Transverse colon (tissue), 4 donors: ENCODE measurements at regions not wholly inside any gene's neighbourhood (a gene's known extent, or its start where the extent isn't known, plus 50 kb on each side); places are given as distances from the start of the nearest gene placed in this dataset.
"Not testable (repeated sequence)": the region's sequence is repeated elsewhere in the genome, so short reads cannot be mapped to it uniquely, and the experiment has no call there.

ENCODE experiments used
- DNase-seq: peaks from one replicate; pipeline ENCODE4 v3.0.0-alpha.2; 2019
- H3K27ac ChIP-seq, 4 donors: fragments of 200-600 bp; sonication (generic); 2 replicates each; pipeline ENCODE4 v1.5.1; 2016 to 2018; ENCODE audit warnings: inconsistent platforms in 4 of 4
- H3K27me3 ChIP-seq: fragments of 200-600 bp; sonication (generic); 2 replicates; pipeline ENCODE4 v1.5.1; 2017; ENCODE audit warnings: inconsistent platforms
- H3K36me3 ChIP-seq, 4 donors: fragments of 200-600 bp; sonication (generic); 2 replicates each; pipeline ENCODE4 v1.5.1; 2017 to 2019; ENCODE audit warnings: inconsistent platforms in 4 of 4
- H3K4me1 ChIP-seq, 4 donors: fragments of 200-600 bp; sonication (generic); 2 replicates each; pipeline ENCODE4 v1.5.1; 2017 to 2020; ENCODE audit warnings: inconsistent platforms in 4 of 4
- H3K4me3 ChIP-seq, 4 donors: fragments of 200-600 bp; sonication (generic); 1 replicate in 1 of 4; 2 replicates in 3 of 4; pipeline versions ENCODE4 v1.5.1 to v1.6.1; 2017 to 2019; ENCODE audit warnings: inconsistent platforms in 4 of 4
- H3K9me3 ChIP-seq, 2 donors: fragments of 200-600 bp; sonication (generic); 2 replicates each; pipeline ENCODE4 v1.5.1; 2017 to 2019; ENCODE audit warnings: inconsistent platforms in 2 of 2
- EP300 ChIP-seq: sonication (generic); formaldehyde crosslinking; IDR thresholded peaks from one replicate; pipeline ENCODE4 v1.6.1; 2017; ENCODE audit warnings: antibody characterized with exemption, low read depth
- POLR2A ChIP-seq: fragments of 450-650 bp; IDR thresholded peaks from one replicate; pipeline ENCODE4 v1.6.1; 2016; ENCODE audit warnings: antibody characterized with exemption, mild to moderate bottlenecking, moderate library complexity
- POLR2AphosphoS5 ChIP-seq, 3 donors: sonication (generic); formaldehyde crosslinking; IDR thresholded peaks; one replicate each; pipeline ENCODE4 v1.6.1; 2016; ENCODE audit warnings: antibody characterized with exemption in 3 of 3
- WGBS, 2 donors: methylation state at CpG; one replicate each; pipeline ENCODE4 v1.1.5; 2018; ENCODE audit warnings: low coverage in 1 of 2; 5-methylcytosine and 5-hydroxymethylcytosine counted together
- in situ Hi-C, 4 donors: fragments of 200-750 bp; cut with MboI; loops; one replicate each; pipeline versions ENCODE4 v1.15.0 to v1.15.1; 2017; ENCODE audit warnings: low sequenced_read_pairs in 3 of 4, low pct_ligation_motif_present in 1 of 4, low pct_unique_long_range_greater_than_20kb in 1 of 4
- intact Hi-C: fragments of 100-400 bp; cut with DNase I; formaldehyde crosslinking; loops from one replicate; pipeline ENCODE4 v1.15.1; 2023; ENCODE audit warnings: low total_unique reads
- TF ChIP-seq, protein P1 (sequence below), 5 experiments: fragments of 200-600 bp in 3 of 5; fragments of 450-650 bp in 2 of 5; sonication (generic) in 3 of 5; IDR thresholded peaks; 1 replicate in 2 of 5; 2 replicates in 3 of 5; pipeline ENCODE4 v1.5.1; 2016 to 2017; ENCODE audit warnings: antibody characterized with exemption in 5 of 5, inconsistent platforms in 3 of 5, mild to moderate bottlenecking in 2 of 5, moderate library complexity in 1 of 5

DNA sequence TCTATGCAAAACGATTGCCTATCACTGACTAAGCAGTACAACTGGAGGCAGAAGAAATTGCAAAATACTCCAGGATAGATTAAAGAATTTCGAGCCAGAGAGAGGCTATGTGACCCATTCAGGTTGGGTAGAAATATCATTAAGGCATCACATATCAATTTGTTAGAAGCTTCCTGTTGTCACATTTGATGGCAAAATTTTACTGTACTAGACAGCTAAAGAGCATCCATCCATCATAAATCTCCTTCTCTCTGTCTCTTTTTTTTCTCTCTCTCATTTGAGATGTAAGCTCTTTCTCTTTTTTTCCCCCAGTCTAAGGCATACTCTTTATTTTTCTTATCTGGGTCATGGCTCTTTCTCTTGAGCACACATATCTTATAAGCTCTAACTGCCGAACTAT lies 155.7 kb downstream of the EVA1A start:
- TF ChIP-seq POLR2A (no peak), POLR2AphosphoS5 (IDR thresholded peaks at IDR 0.05) (no peak)
- TF ChIP-seq, protein P1, sequence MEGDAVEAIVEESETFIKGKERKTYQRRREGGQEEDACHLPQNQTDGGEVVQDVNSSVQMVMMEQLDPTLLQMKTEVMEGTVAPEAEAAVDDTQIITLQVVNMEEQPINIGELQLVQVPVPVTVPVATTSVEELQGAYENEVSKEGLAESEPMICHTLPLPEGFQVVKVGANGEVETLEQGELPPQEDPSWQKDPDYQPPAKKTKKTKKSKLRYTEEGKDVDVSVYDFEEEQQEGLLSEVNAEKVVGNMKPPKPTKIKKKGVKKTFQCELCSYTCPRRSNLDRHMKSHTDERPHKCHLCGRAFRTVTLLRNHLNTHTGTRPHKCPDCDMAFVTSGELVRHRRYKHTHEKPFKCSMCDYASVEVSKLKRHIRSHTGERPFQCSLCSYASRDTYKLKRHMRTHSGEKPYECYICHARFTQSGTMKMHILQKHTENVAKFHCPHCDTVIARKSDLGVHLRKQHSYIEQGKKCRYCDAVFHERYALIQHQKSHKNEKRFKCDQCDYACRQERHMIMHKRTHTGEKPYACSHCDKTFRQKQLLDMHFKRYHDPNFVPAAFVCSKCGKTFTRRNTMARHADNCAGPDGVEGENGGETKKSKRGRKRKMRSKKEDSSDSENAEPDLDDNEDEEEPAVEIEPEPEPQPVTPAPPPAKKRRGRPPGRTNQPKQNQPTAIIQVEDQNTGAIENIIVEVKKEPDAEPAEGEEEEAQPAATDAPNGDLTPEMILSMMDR (IDR thresholded peaks at IDR 0.05) = no peak
- no peak overlapping the region for H3K4me3 ChIP-seq
- WGBS, 2 donors = 53 to 60% methylated on average over 3 of the region's 3 CpGs
- H3K27ac ChIP-seq = no peak overlapping the region
- H3K36me3 ChIP-seq = no peaks in the 10 kb centered on the region
- in situ Hi-C loops = loop anchor here (10.0 to 25.0 kb wide), 4 partner anchors 318 to 493 kb away; no protein-coding TSS in a partner anchor
- no peak for DNase-seq
- no peaks in the 10 kb centered on the region for H3K9me3 ChIP-seq
- no peaks in the 10 kb centered on the region for H3K4me1 ChIP-seq
- peaks cover 9% of the 10 kb centered on the region for H3K27me3 ChIP-seq
- intact Hi-C loops = loop anchor here (5.0 kb wide), 1 partner anchor 483 kb away; no protein-coding TSS in a partner anchor

DNA sequence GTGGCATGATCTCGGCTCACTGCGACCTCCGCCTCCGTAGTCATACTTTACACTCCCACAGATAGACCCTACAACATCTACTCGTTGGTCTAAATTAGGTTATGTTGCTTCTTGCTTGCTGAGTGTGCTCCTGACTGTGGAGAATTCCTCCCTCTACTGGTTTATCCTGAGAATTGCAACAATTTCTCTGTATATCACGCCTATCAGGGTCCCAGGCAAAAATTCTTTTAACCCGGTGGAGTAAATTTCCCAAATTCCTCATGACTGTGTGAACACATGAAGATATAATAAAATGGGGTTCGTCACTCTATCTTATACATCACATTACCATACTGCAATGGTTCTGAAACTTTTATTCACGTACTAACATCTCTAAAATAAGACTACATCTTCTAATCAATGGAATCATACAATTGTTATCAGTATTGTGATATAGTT lies 156.7 kb downstream of the EVA1A start:
- H3K4me3 ChIP-seq = no peak overlapping the region
- intact Hi-C loops (loop anchor here (5.0 kb wide), 1 partner anchor 482 kb away; no protein-coding TSS in a partner anchor), in situ Hi-C loops (loop anchor here (10.0 to 25.0 kb wide), 4 partner anchors 317 to 492 kb away; no protein-coding TSS in a partner anchor)
- H3K36me3 ChIP-seq = no peaks in the 10 kb centered on the region
- TF ChIP-seq POLR2AphosphoS5 (IDR thresholded peaks at IDR 0.05) (no peak), POLR2A (no peak), EP300 (no peak)
- TF ChIP-seq, protein P1 (IDR thresholded peaks at IDR 0.05) = peak; percentile 59 to 77 (median 67)
- no peaks in the 10 kb centered on the region for H3K9me3 ChIP-seq
- H3K27ac ChIP-seq = no peak overlapping the region
- 19 to 24% methylated on average over 3 to 9 of the region's 9 CpGs for WGBS, 2 donors
- no peak for DNase-seq
- H3K4me1 ChIP-seq = no peaks in the 10 kb centered on the region
- peaks cover 9% of the 10 kb centered on the region for H3K27me3 ChIP-seq

DNA sequence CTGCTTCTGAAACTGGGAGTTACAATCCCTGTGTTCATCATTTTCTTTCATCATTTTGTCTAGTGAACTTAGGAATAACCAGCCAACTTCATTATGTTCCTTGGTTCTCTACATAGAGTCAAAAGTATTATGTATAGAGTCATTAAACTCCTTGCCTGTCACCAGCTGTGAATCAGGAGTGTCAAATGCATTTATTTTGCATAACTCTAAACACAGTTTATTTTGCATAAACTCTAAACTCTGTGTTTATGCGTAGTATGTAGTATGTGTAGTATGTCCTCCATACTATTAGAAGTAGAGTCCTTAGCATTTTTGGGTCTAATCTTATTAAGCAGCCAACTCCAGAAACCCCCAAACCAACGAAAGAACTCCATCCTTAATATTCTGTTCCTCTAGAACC lies 164.4 kb downstream of the EVA1A start:
- Histone ChIP-seq H3K36me3 (no peaks in the 10 kb centered on the region), H3K27ac (no peak overlapping the region), H3K27me3 (no peaks in the 10 kb centered on the region), H3K4me3 (no peak overlapping the region), H3K9me3 (no peaks in the 10 kb centered on the region), H3K4me1 (no peaks in the 10 kb centered on the region)
- TF ChIP-seq EP300 = no peak
- no peak for TF ChIP-seq POLR2A
- in situ Hi-C loops (no loop called here), intact Hi-C loops (no loop called here)
- 72 to 74% methylated on average over 2 of the region's 2 CpGs for WGBS, 2 donors
- no peak for DNase-seq

DNA sequence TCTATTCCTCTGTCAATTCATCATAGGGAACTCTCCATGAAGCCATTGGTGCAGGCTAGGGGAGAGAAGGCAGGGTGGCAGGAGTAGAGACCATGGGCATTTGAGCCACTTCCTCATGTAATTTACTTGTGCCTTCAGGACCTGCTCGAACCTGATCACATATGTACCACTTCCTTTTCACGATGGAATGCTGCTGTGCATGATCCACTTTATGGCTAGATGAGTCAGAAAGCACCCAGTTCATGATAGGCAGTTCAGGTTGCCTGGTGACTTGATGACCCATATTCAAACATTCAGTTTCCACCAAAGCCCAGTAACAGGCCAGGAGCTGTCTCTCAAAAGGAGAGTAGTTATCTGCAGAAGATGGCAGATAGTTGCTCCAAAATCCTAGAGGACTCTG lies 166.0 kb downstream of the EVA1A start:
- H3K9me3 ChIP-seq, H3K4me3 ChIP-seq, DNase-seq, H3K27me3 ChIP-seq, H3K27ac ChIP-seq, H3K36me3 ChIP-seq, intact Hi-C loops, H3K4me1 ChIP-seq, in situ Hi-C loops: not testable (repeated sequence)
- 38% methylated on average over 2 of the region's 2 CpGs; no CpG with 5 or more reads in 1 of the 2 donors for WGBS, 2 donors

- no peaks in the 10 kb centered on the region for H3K4me1 ChIP-seq
- in situ Hi-C loops = no loop called here
Observed at GRCh38 chr2:75390169-75390568, 170.6 kb downstream of the EVA1A start.

More at GRCh38 chr2:75390169-75390568, 170.6 kb downstream of the EVA1A start:
- no peak overlapping the region for H3K27ac ChIP-seq
- TF ChIP-seq POLR2AphosphoS5 (IDR thresholded peaks at IDR 0.05) = no peak
- TF ChIP-seq POLR2A = no peak
- TF ChIP-seq EP300 = no peak
- TF ChIP-seq, protein P1 (IDR thresholded peaks at IDR 0.05) = no peak
- H3K36me3 ChIP-seq = no peaks in the 10 kb centered on the region
- 71 to 75% methylated on average over 3 of the region's 3 CpGs for WGBS, 2 donors
- no peaks in the 10 kb centered on the region for H3K27me3 ChIP-seq
- intact Hi-C loops = no loop called here
- H3K9me3 ChIP-seq = no peaks in the 10 kb centered on the region
- no peak for DNase-seq
- no peak overlapping the region for H3K4me3 ChIP-seq
